ENCODE measurements at regions not wholly inside any gene's neighbourhood (a gene's known extent, or its start where the extent isn't known, plus 50 kb on each side); places are given as distances from the start of the nearest gene placed in this dataset.

DNA sequence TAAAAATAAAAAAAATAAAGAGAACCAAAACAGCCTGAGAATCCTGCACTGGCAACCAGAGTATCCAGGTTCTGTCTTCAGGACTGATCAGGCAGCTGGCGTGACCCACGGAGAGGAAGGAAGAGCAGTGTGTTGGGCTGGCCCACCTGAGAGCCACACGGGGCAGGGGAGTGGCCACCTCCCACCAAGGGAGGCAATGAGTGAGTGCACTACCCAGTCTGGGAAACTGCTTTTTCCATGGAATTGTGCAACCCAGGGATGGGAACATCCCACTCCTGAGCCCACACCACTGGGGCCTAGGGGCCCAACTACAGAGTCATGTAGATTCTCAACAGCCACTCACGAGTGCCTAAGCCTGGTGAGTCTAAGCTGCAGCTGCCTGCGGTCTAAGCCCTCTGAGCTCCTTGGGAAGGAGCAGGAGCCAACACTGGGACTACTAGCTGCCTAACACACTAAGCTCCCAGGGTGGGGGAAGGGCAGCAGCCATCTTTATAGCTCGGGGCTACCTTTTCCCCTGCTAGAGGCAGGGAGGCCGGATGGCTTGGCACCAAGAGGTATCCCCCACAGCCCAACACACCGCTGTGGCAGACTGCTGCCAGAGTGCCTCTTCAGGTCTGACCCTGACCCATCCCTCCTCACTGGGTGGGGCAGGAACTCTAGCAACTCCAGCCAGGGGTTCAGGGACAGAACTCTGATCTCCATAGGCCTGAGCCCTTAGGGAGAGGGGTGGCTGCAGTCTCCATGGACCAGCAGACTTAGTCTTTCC lies 610.9 kb downstream of the RERGL start:
- WGBS (ENCODE audit: missing lambda C conversion rate): 65% methylated on average over 4 of the region's 8 CpGs
- no peak for DNase-seq (ENCODE audit: low read depth in 1 of 2, low spot score in 1 of 2)
- FAIRE-seq: no peak

DNA sequence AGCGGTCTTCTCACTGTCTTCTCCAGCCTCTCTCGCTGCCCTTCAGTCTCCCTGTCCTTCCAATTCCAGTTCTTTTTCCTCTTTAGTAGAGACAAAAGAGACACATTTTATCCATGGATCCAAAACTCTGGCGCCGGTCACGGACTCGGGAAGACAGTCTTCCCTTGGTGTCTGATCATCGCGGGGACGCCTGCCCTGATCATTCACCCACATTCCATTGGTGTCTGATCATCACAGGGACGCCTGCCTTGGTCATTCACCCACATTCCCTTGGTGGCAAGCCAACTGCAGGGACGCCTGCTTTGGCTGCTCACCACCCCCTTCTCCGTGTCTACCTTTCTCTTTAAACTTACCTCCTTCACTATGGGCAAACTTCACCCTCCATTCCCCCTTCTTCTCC lies 619.5 kb downstream of the RERGL start:
- FAIRE-seq (no peak), ATAC-seq (no peak), DNase-seq (ENCODE audit: low read depth in 1 of 2, low spot score in 1 of 2) (no peak)
- ChIA-PET CTCF (no interaction called here), POLR2A (no interaction called here)
- Histone ChIP-seq H3K4me2 (no peak overlapping the region), H3K27ac (no peak overlapping the region), H3K4me3 (no peak overlapping the region), H3K4me1 (no peaks in the 10 kb centered on the region), H3K9me3 (no peaks in the 10 kb centered on the region)
- 73% methylated on average over 12 of the region's 12 CpGs for WGBS (ENCODE audit: missing lambda C conversion rate)
- TF ChIP-seq SREBF2 (IDR thresholded peaks at IDR 0.05) (no peak), CEBPB (IDR thresholded peaks at IDR 0.05) (no peak), CBX2 (IDR thresholded peaks at IDR 0.05; ENCODE audit: borderline replicate concordance, low read depth) (no peak), HOXA7 (CRISPR knock-in tag; IDR thresholded peaks at IDR 0.05) (no peak)
- TF ChIP-seq, protein P1, sequence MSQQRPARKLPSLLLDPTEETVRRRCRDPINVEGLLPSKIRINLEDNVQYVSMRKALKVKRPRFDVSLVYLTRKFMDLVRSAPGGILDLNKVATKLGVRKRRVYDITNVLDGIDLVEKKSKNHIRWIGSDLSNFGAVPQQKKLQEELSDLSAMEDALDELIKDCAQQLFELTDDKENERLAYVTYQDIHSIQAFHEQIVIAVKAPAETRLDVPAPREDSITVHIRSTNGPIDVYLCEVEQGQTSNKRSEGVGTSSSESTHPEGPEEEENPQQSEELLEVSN (IDR thresholded peaks at IDR 0.05; ENCODE audit: borderline replicate concordance, low read depth): no peak
- TF ChIP-seq, protein P2, sequence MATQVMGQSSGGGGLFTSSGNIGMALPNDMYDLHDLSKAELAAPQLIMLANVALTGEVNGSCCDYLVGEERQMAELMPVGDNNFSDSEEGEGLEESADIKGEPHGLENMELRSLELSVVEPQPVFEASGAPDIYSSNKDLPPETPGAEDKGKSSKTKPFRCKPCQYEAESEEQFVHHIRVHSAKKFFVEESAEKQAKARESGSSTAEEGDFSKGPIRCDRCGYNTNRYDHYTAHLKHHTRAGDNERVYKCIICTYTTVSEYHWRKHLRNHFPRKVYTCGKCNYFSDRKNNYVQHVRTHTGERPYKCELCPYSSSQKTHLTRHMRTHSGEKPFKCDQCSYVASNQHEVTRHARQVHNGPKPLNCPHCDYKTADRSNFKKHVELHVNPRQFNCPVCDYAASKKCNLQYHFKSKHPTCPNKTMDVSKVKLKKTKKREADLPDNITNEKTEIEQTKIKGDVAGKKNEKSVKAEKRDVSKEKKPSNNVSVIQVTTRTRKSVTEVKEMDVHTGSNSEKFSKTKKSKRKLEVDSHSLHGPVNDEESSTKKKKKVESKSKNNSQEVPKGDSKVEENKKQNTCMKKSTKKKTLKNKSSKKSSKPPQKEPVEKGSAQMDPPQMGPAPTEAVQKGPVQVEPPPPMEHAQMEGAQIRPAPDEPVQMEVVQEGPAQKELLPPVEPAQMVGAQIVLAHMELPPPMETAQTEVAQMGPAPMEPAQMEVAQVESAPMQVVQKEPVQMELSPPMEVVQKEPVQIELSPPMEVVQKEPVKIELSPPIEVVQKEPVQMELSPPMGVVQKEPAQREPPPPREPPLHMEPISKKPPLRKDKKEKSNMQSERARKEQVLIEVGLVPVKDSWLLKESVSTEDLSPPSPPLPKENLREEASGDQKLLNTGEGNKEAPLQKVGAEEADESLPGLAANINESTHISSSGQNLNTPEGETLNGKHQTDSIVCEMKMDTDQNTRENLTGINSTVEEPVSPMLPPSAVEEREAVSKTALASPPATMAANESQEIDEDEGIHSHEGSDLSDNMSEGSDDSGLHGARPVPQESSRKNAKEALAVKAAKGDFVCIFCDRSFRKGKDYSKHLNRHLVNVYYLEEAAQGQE (IDR thresholded peaks at IDR 0.05): no peak
- TF ChIP-seq, protein P3, sequence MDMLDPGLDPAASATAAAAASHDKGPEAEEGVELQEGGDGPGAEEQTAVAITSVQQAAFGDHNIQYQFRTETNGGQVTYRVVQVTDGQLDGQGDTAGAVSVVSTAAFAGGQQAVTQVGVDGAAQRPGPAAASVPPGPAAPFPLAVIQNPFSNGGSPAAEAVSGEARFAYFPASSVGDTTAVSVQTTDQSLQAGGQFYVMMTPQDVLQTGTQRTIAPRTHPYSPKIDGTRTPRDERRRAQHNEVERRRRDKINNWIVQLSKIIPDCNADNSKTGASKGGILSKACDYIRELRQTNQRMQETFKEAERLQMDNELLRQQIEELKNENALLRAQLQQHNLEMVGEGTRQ (IDR thresholded peaks at IDR 0.05): no peak

More for the DNA sequence above, 610.9 kb downstream of the RERGL start:
- TF ChIP-seq, protein P3 (IDR thresholded peaks at IDR 0.05): no peak
- TF ChIP-seq HDAC2 (IDR thresholded peaks at IDR 0.05) (no peak), FOSL2 (IDR thresholded peaks at IDR 0.05) (no peak), FOSL2 (CRISPR knock-in tag; IDR thresholded peaks at IDR 0.05) (no peak), TP53 (CRISPR knock-in tag; IDR thresholded peaks at IDR 0.05) (no peak), RNF2 (IDR thresholded peaks at IDR 0.05; ENCODE audit: borderline replicate concordance, low read depth) (no peak), RFX5 (IDR thresholded peaks at IDR 0.05) (no peak), EHF (CRISPR knock-in tag; IDR thresholded peaks at IDR 0.05) (no peak), FOXS1 (CRISPR knock-in tag; IDR thresholded peaks at IDR 0.05) (no peak)
- POLR2A ChIA-PET: no interaction called here
- Histone ChIP-seq H3K4me1 (no peaks in the 10 kb centered on the region), H3K4me2 (no peak overlapping the region), H3K9me3 (peaks cover 16% of the 10 kb centered on the region), H3K27ac (no peak overlapping the region), H3K4me3 (no peak overlapping the region)
- no peak for ATAC-seq
- CTCF ChIA-PET: no interaction called here

DNA sequence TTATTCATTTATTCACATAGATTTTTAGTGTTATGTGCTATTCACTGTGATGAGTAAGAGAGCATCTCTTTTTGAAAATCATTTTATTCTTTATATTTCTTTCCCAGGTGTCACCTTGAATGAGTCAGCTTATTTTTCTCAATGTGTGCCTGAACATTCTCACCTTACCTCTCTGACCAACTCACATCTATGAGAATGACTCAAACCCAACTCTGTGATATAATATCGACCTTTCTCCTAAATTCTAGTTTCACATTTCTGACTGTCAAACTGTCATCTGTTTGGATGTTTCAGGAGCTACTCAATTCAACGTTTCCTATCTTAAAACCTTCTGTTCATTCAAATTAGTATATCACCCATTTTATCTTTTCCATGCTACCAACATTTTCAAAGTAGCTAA lies 630.8 kb downstream of the RERGL start:
- Histone ChIP-seq H3K9me3 (no peaks in the 10 kb centered on the region), H3K4me2 (no peak overlapping the region), H3K4me1 (no peaks in the 10 kb centered on the region), H3K27ac (no peak overlapping the region), H3K4me3 (no peak overlapping the region)
- POLR2A ChIA-PET: no interaction called here
- TF ChIP-seq NFE2L2 (conservative IDR thresholded peaks at IDR 0.05; ENCODE audit: low read length) (0 out of 2 replicates have a peak, but pooled peaks have one; percentile 7), POLR2AphosphoS2 (conservative IDR thresholded peaks at IDR 0.05; ENCODE audit: low read length) (no peak), CEBPB (IDR thresholded peaks at IDR 0.05) (no peak), MAFK (IDR thresholded peaks at IDR 0.05; ENCODE audit: partially characterized antibody) (peak; percentile 24)
- CTCF ChIA-PET: no interaction called here
- FAIRE-seq (no peak), DNase-seq (ENCODE audit: low read depth in 1 of 2, low spot score in 1 of 2) (no peak), ATAC-seq (no peak)
- 22% methylated on average over 2 of the region's 2 CpGs for WGBS (ENCODE audit: missing lambda C conversion rate)
